GM04503 (cell line): ENCODE measurements at regions not wholly inside any gene's neighbourhood (a gene's known extent, or its start where the extent isn't known, plus 50 kb on each side); places are given as distances from the start of the nearest gene placed in this dataset.
"Not testable (repeated sequence)": the region's sequence is repeated elsewhere in the genome, so short reads cannot be mapped to it uniquely, and the experiment has no call there.

ENCODE experiments used
- DNase-seq: peaks from one replicate; pipeline ENCODE4 v3.0.0-alpha.2; 2012; ENCODE audit warnings: low read depth

- DNase-seq, result not testable (repeated sequence)
Measured at GRCh38 chr9:41018948-41019347, 109.5 kb downstream of the FOXD4L6 start.

- not testable (repeated sequence) for DNase-seq
Measured at GRCh38 chr9:41016699-41017098, 111.8 kb downstream of the FOXD4L6 start.

GRCh38 chr9:40999952-41000700, 128.4 kb downstream of the FOXD4L6 start:
- DNase-seq, result not testable (repeated sequence)

DNA sequence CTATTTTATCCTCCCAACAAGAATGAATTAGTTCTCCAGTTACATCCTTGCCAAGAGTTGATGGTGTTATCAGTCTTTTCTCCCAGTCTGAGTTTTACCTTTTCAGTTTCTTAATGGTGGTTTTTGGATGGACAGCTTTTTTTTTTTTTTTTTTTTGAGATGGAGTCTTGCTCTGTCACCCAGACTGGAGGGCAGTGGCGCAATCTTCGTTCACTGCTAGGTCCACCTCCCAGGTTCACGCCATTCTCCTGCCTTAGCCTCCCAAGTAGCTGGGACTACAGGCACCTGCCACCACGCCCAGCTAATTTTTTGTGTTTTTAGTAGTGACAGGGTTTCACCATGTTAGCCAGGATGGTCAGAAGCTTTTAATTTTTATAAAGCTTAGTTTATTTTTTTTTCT, 133.0 kb downstream of the FOXD4L6 start:
- DNase-seq, result not testable (repeated sequence)

GRCh38 chr9:40993842-40994241, 134.6 kb downstream of the FOXD4L6 start:
- DNase-seq, result not testable (repeated sequence)

DNA sequence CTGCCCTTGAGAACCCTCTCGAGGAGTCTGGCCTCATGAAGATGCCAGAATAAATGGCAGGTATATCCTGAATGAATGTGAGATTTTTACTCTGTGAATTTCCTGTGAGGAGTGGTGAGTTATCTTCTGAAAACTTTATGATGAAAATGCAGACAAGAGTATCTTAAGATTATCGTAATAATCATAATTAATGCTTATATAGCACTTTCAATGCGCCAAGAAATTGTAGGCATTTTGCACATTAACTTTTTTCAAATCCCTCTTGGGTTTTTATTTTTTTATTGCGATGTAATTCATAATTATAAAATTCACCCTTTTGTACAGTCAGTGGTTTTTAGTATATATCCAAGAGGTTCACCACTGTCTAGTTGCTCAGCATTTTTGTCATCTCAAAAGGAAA, 135.1 kb downstream of the FOXD4L6 start:
- not testable (repeated sequence) for DNase-seq

DNA sequence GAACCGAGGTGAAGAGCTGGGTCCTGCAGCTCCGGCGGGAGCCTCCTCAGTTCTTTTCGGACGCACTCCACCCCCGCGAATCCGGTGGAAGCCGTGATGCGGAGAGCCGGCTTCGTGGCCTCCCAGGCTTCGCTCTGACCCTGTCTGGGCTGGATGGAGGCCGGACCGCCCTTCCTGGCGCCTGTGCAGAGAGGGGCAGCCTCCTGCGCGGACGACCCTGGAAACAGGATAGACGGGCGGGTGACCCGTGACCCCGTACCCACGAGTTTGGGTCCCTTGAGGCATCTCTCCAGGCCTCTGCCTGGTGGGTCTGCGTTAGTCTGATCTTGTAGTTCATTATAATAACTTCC, 136.0 kb downstream of the FOXD4L6 start:
- DNase-seq, result peak; percentile 3

DNA sequence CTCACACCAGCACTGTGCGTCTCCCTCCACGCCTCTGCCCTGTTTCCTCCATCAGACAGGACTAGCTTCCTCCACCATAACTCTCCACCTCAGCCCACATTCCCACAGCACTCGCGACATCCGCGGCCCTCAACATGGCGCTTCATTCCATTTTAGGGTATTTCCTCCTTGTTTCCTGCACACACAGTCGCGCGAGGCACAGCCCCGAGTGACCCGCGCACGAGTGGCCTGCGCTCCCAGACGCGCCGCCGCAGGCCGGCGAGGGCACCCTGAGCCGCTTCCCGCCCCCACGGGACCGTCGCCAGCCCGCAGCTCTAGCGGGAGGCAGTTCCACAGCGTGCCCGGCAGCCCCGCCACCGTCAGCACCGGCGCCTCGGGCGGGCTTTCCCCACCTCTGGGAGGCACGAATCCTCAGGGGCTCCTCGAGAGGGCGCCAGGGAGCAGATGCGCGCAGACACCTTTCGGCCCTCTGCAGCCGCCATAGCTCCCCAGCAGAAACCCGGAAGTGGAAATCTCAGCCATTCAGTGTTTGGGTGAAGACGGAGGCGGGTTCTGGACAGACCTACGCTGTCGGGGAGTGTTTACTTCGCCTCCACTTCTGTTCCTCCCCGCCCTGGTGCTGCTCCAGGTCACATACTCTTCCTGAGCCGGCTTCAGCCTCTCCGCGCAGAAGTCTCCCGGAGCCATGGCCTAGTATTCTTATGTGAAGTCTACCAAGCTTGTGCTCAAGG, 136.6 kb downstream of the FOXD4L6 start:
- DNase-seq, result peak; percentile 93

GRCh38 chr9:40991100-40991740, 137.3 kb downstream of the FOXD4L6 start:
- not testable (repeated sequence) for DNase-seq

DNA sequence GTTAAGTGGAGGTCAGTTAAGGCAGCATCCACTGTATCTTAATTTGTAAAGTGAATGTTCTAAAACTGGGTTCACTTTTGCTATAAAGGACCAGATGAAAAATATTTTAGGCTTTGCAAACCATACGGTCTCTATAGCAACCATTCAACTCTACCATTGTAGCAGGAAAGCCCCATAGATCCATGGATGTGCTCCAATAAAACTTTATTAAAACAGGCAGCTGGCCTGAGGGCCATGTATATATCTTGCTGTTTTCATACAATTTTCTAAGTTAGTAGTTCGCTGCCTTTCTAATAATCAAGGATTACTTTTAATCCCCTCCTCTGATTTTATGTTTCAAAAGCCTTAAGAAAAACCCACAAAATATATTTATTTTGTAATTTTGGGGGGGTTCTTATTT, 142.1 kb downstream of the FOXD4L6 start:
- DNase-seq, result not testable (repeated sequence)

DNA sequence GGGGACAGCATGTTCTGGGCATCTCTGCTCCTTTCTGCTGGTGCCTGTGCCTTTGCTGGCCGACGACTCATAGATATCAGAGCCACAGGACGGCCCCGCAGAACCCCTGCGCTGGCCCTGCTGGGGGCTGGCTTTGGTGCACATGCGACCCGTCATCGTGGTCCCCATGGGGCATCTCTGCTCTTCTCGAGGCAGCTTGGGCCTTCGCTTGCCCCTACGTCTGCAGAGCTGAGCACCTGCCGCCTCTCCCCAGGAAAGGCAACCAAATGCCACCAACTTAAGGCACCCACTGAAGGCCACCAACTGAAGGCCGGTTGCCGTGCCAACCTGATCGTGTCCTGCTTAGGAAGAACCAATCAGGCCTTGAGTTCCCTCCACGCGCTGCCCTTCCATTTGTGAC, 153.1 kb downstream of the FOXD4L6 start:
- not testable (repeated sequence) for DNase-seq

DNA sequence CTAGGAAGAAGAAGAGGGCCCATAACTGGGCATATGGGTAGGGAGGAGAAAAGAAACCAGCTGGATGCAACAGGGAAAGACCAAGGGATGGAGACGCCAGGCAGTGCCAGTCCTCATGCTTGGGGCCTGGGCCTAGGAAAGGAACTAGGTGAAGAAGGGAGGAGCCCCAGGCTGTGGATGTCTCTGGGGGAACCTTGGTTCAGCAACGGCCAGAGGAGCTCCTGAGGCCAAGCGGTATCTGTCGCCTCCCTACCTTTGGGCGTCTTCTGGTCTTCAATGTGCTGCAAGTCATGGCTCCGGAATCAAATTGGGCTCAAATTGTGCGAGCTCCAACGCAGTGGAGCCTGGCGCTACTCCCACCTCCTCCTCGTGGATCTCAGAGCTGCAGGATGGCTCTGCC, 153.6 kb downstream of the FOXD4L6 start:
- not testable (repeated sequence) for DNase-seq

GRCh38 chr9:40971773-40972172, 156.7 kb downstream of the FOXD4L6 start:
- not testable (repeated sequence) for DNase-seq

- not testable (repeated sequence) for DNase-seq
Measured at GRCh38 chr9:40970340-40970739, 158.1 kb downstream of the FOXD4L6 start.

GRCh38 chr9:40962461-40962860, 166.0 kb downstream of the FOXD4L6 start:
- DNase-seq, result not testable (repeated sequence)

DNA sequence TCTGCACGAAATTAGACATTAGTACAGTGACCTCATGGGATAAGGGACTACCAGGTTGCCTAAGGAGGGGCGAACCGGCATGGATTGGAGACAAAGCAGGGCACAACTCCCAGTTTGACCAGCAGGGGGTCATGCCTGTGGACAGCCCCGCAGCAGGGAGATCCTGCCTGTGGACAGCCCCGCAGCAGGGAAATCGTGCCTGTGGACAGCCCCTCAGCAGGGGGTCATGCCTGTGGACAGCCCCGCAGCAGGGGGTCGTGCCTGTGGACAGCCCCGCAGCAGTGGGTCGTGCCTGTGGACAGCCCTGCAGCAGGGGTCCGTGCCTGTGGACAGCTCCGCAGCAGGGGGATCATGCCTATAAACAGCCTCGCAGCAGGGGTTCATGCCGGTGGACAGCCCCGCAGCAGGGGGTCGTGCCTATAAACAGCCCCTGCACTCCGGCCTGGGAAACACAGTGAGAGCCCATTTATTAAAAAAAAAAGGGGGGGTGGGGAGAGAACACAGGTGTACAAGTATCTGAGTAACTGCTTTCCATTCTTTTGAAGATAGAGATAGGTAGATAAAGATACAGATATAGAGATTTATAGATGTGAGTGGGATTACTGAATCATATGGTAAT, 176.5 kb downstream of the FOXD4L6 start:
- DNase-seq, result not testable (repeated sequence)

GRCh38 chr9:40946228-40946627, 182.3 kb downstream of the FOXD4L6 start:
- DNase-seq, result not testable (repeated sequence)

- not testable (repeated sequence) for DNase-seq
Measured at GRCh38 chr9:40942730-40943129, 185.8 kb downstream of the FOXD4L6 start.

GRCh38 chr9:40939888-40940209, 188.6 kb downstream of the FOXD4L6 start:
- DNase-seq, result not testable (repeated sequence)

DNA sequence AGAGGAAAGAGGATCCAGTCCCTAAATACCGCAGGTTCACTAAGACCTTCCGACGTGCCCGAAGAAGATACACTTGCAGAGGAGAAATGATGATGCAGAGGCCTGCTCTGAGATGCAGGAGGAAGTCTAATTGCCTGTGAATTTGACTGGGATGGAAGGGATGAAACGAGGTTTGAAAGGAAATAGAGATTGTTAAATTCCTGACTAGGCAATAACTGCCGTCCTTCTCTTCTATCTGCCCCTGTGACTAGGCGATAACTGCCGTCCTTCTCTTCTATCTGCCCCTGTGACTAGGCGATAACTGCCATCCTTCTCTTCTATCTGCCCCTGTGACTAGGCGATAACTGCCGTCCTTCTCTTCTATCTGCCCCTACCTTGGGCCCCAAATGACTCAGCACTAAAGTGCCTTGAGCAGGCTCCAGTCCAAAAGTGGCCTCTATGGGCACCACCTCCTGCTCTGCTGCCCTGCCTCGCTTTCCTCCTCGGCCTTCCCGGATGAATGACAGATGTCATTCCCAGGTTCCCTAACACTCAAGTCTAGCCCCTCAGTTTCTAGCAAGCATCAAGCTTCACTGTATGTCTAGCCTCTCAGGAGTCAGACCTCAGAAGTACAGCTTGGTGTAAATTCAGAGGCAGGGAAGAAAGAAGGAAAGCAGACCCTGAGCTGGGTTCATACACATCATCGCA, 189.1 kb downstream of the FOXD4L6 start:
- DNase-seq, result not testable (repeated sequence)

DNA sequence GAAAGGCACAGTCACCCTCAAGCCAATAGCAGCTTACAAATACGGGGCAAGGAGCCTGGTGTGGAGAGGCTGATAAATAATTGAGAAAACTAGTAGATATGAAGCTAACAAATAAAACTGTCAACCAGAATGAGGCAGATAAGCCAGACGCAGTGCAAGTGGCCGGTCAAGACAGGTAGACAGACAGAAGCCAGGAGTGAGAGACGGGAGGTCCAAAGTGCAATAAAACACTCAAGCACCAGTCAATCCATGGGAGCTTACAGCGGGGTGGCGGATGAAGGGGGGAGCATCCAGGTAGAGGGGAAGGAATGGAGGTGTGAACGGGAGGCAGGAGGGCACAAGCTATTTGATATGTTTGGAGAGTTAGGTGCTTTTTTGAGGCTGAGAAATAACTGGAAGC, 193.1 kb downstream of the FOXD4L6 start:
- DNase-seq, result no peak

DNA sequence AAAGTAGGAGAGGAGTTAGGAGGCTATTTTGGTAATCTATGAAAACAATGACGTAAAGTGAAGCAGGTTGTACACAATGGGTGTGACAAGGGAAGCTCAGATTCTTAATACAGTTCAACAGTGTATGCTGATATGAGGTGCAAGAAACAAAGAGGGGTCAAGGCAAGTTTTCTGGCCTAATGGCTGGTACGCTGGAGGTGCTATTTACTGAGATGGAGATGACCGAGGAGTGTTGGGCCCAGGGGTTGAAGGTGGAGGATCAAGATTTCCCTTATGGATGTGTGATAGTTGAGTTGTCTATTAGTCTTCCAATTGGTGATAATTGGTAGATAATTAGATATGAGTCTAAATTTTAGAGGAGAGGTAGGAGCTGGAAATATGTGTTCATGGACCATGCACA, 194.0 kb downstream of the FOXD4L6 start:
- not testable (repeated sequence) for DNase-seq
